Caco-2 (cell line): ENCODE measurements at regions not wholly inside any gene's neighbourhood (a gene's known extent, or its start where the extent isn't known, plus 50 kb on each side); places are given as distances from the start of the nearest gene placed in this dataset.

ENCODE experiments used
- BruUV-seq: library from RNA; stranded (reverse); fragments of 400-500 nt; replicated peaks from 2 replicates; lab custom pipeline; 2021; lab: Mats Ljungman, UMichigan
- CTCF ChIA-PET: fragments of 300-600 bp; sonication (Branson Sonifier 250); formaldehyde crosslinking; loops from one replicate; lab custom pipeline; 2022; ENCODE audit warnings: antibody characterized with exemption; lab: Charles Lee
- POLR2A ChIA-PET: fragments of 300-600 bp; sonication (Branson Sonifier 250); formaldehyde crosslinking; loops from one replicate; lab custom pipeline; 2022; ENCODE audit warnings: antibody characterized with exemption; lab: Charles Lee
- DNase-seq, 2 experiments: peaks; one replicate each; pipeline versions ENCODE4 v3.0.0 to v3.0.0-alpha.2; 2020 to 2022
- H3K27me3 ChIP-seq: replicated peaks from 2 replicates; pipeline ENCODE4 v1.6.0; 2011; ENCODE audit warnings: low read length; ENCODE audit not compliant: control insufficient read depth, insufficient read depth
- H3K36me3 ChIP-seq: 2 replicates; pipeline ENCODE4 v1.5.1; 2011; ENCODE audit warnings: low read length; ENCODE audit not compliant: control insufficient read depth, insufficient read depth
- H3K4me1 ChIP-seq: fragments of 250-450 bp; sonication (Bioruptor Pico); 2 replicates; pipeline ENCODE4 v1.5.1; 2020; ENCODE audit warnings: mild to moderate bottlenecking
- H3K4me3 ChIP-seq: 2 replicates; pipeline ENCODE4 v1.5.1; 2011; ENCODE audit warnings: low read depth, mild to moderate bottlenecking, control low read depth, low read length
- H3K9me3 ChIP-seq: fragments of 250-450 bp; sonication (Bioruptor Pico); 2 replicates; pipeline ENCODE4 v1.5.1; 2020; ENCODE audit warnings: mild to moderate bottlenecking, moderate library complexity
- H3K27ac Mint-ChIP-seq: one replicate; pipeline ENCODE4 v1.8.0; 2022; ENCODE audit warnings: mixed read lengths; ENCODE audit not compliant: unreplicated experiment
- H3K27me3 Mint-ChIP-seq: one replicate; pipeline ENCODE4 v1.8.0; 2022; ENCODE audit warnings: mixed read lengths; ENCODE audit not compliant: insufficient read depth, unreplicated experiment
- H3K36me3 Mint-ChIP-seq: one replicate; pipeline ENCODE4 v1.8.0; 2022; ENCODE audit warnings: mild to moderate bottlenecking, mixed read lengths; ENCODE audit not compliant: insufficient read depth, unreplicated experiment
- H3K4me1 Mint-ChIP-seq: one replicate; pipeline ENCODE4 v1.8.0; 2022; ENCODE audit warnings: low read depth, mixed read lengths; ENCODE audit not compliant: unreplicated experiment
- H3K4me3 Mint-ChIP-seq: one replicate; pipeline ENCODE4 v1.8.0; 2022; ENCODE audit warnings: mild to moderate bottlenecking, moderate library complexity, mixed read lengths; ENCODE audit not compliant: unreplicated experiment
- H3K9me3 Mint-ChIP-seq: one replicate; pipeline ENCODE4 v1.8.0; 2022; ENCODE audit warnings: mixed read lengths; ENCODE audit not compliant: unreplicated experiment
- intact Hi-C: fragments of 100-400 bp; cut with micrococcal nuclease; formaldehyde crosslinking; loops from one replicate; pipeline ENCODE4 v1.10.0; 2022; ENCODE audit not compliant: unreplicated experiment
- TF ChIP-seq, protein P1 (sequence below), 2 experiments: fragments of 200-600 bp in 1 of 2; IDR thresholded peaks; 1 replicate in 1 of 2; 2 replicates in 1 of 2; pipeline versions ENCODE4 v1.5.1 to v1.8.0; 2011 to 2022; ENCODE audit warnings: antibody characterized with exemption in 1 of 2, control low read depth in 1 of 2, inconsistent platforms in 1 of 2, low read depth in 1 of 2, low read length in 1 of 2, mild to moderate bottlenecking in 1 of 2, moderate library complexity in 1 of 2; ENCODE audit not compliant: insufficient read depth in 1 of 2, severe bottlenecking in 1 of 2, unreplicated experiment in 1 of 2

DNA sequence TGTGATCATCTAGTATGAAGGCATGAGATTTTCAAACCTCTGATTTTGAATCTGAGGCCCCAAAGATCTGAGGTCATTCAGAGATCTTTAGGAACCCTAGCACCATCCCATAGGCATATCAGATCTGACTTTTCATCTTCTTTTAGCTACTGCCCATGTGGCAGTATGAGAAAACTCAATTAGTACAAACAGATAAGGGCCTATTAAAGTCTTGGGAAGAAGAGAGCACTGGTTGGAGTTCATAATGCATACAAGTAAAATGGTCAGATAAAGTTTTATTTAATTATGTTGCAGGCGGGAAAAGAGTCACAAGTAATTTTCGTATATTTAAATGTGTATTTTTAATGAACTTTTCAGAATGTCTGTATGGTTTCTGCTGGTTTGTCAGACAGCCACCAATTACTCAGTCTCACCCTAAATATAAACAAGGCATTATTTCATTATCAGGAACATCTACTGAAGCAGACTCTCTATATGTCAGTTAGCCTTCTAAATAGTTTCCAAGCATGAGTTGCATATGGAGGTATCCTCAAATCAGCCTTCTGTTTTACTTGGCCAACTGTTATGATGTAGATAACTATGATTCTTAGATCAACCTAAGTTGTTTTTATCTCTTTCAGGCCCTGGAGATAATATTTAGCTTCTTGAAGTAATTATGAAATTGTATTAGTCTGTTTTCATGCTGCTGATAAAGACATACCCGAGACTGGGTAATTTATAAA, 340.3 kb upstream of the TBC1D5 start:
- Mint-ChIP-seq H3K4me3 (no peak overlapping the region), H3K4me1 (peaks cover 6% of the 10 kb centered on the region), H3K9me3 (no peaks in the 10 kb centered on the region), H3K27ac (no peak overlapping the region), H3K36me3 (no peaks in the 10 kb centered on the region), H3K27me3 (no peaks in the 10 kb centered on the region)
- BruUV-seq: no TSS peak
- Histone ChIP-seq H3K9me3 (no peaks in the 10 kb centered on the region), H3K4me1 (no peaks in the 10 kb centered on the region), H3K36me3 (no peaks in the 10 kb centered on the region), H3K4me3 (no peak overlapping the region), H3K27me3 (no peaks in the 10 kb centered on the region)
- no peak for DNase-seq
- TF ChIP-seq, protein P1, sequence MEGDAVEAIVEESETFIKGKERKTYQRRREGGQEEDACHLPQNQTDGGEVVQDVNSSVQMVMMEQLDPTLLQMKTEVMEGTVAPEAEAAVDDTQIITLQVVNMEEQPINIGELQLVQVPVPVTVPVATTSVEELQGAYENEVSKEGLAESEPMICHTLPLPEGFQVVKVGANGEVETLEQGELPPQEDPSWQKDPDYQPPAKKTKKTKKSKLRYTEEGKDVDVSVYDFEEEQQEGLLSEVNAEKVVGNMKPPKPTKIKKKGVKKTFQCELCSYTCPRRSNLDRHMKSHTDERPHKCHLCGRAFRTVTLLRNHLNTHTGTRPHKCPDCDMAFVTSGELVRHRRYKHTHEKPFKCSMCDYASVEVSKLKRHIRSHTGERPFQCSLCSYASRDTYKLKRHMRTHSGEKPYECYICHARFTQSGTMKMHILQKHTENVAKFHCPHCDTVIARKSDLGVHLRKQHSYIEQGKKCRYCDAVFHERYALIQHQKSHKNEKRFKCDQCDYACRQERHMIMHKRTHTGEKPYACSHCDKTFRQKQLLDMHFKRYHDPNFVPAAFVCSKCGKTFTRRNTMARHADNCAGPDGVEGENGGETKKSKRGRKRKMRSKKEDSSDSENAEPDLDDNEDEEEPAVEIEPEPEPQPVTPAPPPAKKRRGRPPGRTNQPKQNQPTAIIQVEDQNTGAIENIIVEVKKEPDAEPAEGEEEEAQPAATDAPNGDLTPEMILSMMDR (IDR thresholded peaks at IDR 0.05; ENCODE audit: insufficient read depth in 1 of 2, low read depth in 1 of 2, low read length in 1 of 2, severe bottlenecking in 1 of 2, unreplicated experiment in 1 of 2): no peak
- ChIA-PET CTCF (no interaction called here), POLR2A (no interaction called here)
- intact Hi-C loops: no loop called here

DNA sequence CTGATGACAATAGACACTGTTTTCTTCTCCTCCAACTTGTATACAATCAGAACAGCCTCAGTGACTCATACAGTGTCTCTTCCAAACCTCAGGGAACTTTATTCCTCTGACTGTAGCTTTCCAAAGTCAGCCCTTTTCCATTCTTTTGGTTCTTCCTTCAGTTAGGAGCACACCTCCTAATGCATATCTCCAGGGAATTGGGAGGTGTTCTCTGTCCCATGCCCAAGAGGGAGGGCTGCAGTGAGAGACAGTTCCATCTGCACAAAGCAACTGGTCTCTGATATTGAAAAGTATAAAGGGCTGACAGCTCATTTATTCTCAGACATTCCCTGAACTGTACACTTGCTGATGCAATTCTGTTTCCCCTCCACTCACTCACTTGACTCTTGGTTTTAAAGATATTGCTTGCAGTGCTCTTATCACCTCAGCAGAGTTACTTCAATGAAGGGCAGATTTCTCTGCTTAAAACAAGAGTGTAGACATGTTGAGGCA, 337.8 kb upstream of the TBC1D5 start:
- Histone ChIP-seq H3K4me3 (no peak overlapping the region), H3K27me3 (no peaks in the 10 kb centered on the region), H3K4me1 (no peaks in the 10 kb centered on the region), H3K36me3 (no peaks in the 10 kb centered on the region), H3K9me3 (no peaks in the 10 kb centered on the region)
- H3K36me3 Mint-ChIP-seq: no peaks in the 10 kb centered on the region
- DNase-seq: no peak
- BruUV-seq: no TSS peak
- H3K4me1 Mint-ChIP-seq: peaks cover 2% of the 10 kb centered on the region
- CTCF ChIA-PET: no interaction called here
- intact Hi-C loops: no loop called here
- no peak overlapping the region for H3K4me3 Mint-ChIP-seq
- no peaks in the 10 kb centered on the region for H3K9me3 Mint-ChIP-seq
- H3K27ac Mint-ChIP-seq: no peak overlapping the region
- TF ChIP-seq, protein P1 (IDR thresholded peaks at IDR 0.05; ENCODE audit: insufficient read depth in 1 of 2, low read depth in 1 of 2, low read length in 1 of 2, severe bottlenecking in 1 of 2, unreplicated experiment in 1 of 2): no peak
- POLR2A ChIA-PET: no interaction called here
- no peaks in the 10 kb centered on the region for H3K27me3 Mint-ChIP-seq

DNA sequence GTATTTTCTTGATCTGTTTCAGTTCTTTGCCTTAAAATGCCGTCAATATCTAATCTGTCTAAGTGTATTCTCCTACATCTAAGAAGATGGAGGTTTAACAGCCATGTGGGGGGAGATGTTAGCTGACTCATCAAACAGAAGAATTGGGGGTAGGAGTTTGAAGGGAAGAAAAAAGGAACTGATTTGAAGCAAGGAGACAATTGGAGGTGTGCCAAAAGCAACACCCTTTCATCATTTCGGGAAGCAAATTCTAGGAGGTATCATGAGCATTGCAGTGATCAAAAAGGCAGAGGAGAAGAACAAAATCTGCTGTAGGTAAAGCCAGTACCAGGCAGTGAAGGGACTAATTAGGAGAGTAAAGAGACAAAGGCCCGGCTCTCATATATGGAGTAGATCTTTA, 337.3 kb upstream of the TBC1D5 start:
- no peaks in the 10 kb centered on the region for H3K4me1 ChIP-seq
- no TSS peak for BruUV-seq
- Mint-ChIP-seq H3K4me1 (no peaks in the 10 kb centered on the region), H3K27me3 (no peaks in the 10 kb centered on the region), H3K9me3 (no peaks in the 10 kb centered on the region), H3K36me3 (no peaks in the 10 kb centered on the region), H3K27ac (no peak overlapping the region), H3K4me3 (no peak overlapping the region)
- H3K36me3 ChIP-seq: no peaks in the 10 kb centered on the region
- H3K9me3 ChIP-seq: no peaks in the 10 kb centered on the region
- no peaks in the 10 kb centered on the region for H3K27me3 ChIP-seq
- no peak for DNase-seq
- TF ChIP-seq, protein P1 (IDR thresholded peaks at IDR 0.05; ENCODE audit: insufficient read depth in 1 of 2, low read depth in 1 of 2, low read length in 1 of 2, severe bottlenecking in 1 of 2, unreplicated experiment in 1 of 2): no peak
- H3K4me3 ChIP-seq: no peak overlapping the region
- POLR2A ChIA-PET: no interaction called here
- intact Hi-C loops: no loop called here
- CTCF ChIA-PET: no interaction called here
